GM18867 (cell line): ENCODE measurements at regions not wholly inside any gene's neighbourhood (a gene's known extent, or its start where the extent isn't known, plus 50 kb on each side); places are given as distances from the start of the nearest gene placed in this dataset.
"Not testable (repeated sequence)": the region's sequence is repeated elsewhere in the genome, so short reads cannot be mapped to it uniquely, and the experiment has no call there.

ENCODE experiments used
- ATAC-seq: cut with Tn5 transposase; IDR thresholded peaks from one replicate; pipeline ENCODE4 v1.9.1; 2021; ENCODE audit warnings: mild to moderate bottlenecking, moderate library complexity; ENCODE audit not compliant: unreplicated experiment

DNA sequence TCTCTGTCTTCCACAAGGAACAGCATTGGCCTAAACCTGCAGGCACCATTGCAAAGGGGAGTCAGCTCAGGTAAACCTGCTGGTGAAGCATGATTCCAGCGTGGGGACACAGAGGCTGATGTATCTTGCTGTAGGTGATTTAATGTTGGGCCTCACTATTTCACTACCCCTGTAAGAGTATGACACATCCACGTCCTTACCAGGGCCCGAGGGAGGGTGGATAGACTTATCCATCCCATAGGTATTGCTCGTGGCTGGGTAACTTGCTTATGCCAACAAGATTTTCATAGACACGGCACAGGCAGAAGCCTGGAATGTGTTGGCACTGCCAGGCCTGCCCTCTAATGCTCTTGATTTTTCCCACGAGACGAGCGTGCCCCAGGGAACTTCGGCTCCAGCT lies 107.4 kb upstream of the SULF2 start:
- ATAC-seq, result not testable (repeated sequence)

DNA sequence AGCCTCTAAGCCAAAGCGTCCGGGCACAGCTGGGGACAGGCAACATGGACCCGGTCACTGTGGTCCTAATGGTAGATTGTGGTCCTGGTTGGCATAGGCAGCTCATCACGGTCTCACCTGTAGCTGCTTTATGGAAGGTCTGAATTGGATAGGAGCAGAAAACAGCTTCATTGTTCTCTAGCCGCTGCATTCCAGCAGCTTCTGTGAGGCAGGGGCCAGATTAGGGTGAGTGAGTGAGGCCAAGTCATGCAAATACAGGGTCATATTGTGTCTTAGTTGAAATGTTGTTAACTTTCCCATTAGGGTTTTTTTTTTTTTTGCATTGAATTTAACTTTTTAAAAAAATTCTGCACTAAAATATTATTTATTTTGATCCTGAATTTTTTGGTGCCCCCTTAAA lies 105.4 kb upstream of the SULF2 start:
- not testable (repeated sequence) for ATAC-seq

DNA sequence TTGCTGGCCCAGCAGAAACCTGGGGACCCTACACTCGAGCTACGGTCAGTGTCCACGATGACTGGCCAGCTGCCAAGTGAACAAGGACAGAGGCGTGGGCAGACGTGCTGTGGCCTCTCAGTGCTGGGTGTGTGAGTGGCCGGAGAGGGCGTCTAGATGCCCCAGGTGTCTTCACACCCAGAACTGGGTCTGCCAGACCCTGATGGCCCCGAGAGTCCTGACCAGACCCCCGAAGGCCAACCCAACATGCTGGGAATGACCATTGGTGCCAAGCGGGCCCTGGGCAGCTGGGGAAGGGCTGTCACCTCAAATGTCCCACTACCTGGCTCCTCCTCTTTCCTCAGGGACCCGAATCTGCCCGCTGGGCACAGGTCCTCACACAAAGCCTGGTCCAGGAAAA lies 104.5 kb upstream of the SULF2 start:
- not testable (repeated sequence) for ATAC-seq

DNA sequence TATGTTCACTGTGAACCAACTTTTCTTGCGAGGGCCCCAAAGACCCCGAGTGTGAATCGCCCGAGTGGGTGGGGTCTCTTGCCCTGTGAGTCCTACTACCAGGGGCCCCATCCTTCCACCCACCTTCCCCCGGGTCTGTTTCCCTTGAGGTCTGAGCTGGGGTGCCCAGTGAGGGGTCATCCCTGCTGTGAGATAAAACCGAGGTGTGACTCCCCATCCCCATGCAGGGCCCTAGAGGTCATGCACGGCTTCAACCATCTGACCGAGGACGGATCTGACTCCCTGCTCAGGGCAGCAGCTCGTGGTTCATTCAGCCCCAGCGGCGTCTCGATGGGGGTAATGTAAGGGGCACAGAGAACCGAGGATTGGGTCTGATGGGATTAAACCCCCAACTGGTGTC lies 103.1 kb upstream of the SULF2 start:
- no peak for ATAC-seq

DNA sequence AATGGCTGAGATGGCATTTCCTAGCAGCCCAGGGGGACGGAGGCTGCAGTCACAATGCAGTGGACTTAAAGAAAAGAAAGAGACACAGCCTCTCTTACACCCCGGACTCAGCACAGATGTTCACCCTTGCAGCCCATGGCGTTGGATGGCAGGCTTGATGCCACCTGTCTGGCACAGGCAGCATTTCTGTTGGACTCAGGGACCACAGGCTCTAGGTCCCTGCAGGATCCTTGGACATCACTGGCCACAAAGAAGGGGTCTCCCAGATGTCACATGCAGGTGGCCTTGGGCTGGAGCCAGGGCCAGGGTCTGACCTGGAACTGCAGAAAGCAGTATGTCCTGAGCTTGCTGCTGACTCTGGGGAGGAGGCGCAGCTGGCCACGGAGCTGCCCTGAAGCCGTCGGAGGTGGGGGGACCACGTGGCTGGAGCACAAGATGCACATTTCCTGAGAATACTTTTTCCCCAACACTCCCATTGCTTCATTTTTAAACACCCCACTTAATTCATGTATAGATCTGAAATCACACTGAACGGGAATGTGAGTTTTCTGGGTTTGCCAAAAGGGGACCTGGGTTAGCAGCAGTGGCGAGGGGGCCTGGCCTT lies 102.3 kb upstream of the SULF2 start:
- no peak for ATAC-seq

DNA sequence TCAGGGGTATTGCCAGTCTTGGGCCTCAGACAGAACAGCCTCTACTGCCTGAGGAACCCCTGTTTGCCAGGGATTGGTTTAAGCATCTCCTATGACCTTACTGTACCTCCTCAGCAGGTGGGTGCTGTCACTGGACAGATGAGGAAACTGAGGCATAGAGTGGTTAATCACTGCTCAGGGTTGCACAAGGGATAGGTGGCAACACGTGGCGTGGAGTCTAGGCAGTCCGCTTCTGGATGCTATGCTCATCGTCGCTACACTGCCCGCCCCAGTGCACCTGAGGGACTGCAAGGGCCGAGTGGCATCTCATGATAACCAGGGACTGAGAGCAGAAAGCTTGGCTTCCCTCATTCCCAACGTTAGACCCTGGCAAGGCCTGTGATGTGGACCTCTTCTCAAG lies 101.8 kb upstream of the SULF2 start:
- ATAC-seq, result no peak

DNA sequence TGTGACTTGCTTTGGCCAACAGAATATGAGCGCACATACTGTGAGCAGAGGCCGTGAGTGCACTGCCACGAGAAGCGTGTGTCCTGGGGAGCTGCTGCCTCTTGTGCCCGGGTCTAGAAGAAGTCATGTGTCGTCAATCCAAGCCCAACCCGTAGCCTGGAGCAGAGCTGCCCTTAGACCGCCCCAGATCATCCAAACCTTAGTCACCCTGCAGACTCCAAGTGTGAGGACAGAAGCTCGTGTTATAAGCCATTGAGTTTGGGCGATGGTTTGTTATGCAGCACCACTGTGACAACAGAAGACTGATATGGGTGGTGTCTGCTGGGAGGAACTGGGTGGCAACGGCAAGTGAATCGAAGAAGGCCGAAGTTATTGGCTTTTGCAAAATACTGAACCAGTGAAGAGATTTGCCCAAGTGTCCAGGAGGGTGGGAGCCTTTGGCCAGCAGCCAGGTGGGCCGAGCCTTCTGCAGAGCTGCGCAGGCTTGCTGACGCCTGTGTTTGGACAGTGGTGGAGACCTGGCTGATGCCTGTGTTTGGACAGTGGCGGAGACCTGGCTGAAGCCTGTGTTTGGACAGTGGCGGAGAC lies 101.3 kb upstream of the SULF2 start:
- ATAC-seq, result no peak

DNA sequence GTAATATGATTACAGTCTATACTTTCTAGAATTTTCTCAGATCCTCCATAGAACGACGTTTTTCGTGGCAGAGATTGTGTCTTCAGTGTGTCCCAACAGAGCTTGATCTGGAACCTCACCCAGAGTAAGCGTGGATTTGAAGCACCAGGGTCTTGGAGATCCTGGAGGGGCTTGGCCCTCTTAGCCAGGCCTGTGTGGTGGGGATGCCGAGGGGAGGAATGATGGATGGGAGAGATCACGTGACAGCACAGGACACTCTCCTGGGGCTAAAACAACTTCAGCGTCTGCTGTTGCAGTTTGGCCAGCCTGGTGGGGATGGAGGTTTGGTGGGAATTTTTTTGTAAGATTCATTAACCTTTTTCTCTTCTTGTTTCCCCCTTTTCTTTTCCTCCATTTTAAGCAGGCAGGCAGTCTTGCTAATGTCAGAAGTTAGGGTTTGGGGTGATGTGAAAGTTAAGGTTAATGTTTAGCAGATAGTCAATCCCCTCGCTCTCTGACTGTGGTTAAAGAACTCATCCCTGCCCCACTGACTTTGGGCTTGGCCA lies 100.7 kb upstream of the SULF2 start:
- ATAC-seq, result no peak

DNA sequence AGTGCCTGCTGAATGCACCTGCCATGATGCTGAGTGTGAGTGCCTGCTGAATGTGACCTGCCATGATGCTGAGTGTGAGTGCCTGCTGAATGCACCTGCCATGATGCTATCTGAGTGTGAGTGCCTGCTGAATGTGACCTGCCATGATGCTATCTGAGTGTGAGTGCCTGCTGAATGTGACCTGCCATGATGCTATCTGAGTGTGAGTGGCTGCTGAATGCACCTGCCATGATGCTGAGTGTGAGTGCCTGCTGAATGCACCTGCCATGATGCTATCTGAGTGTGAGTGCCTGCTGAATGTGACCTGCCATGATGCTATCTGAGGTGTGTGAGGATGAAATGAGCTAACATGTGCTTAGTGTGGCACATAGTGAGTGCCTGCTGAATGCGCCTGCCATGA lies 98.7 kb upstream of the SULF2 start:
- not testable (repeated sequence) for ATAC-seq

DNA sequence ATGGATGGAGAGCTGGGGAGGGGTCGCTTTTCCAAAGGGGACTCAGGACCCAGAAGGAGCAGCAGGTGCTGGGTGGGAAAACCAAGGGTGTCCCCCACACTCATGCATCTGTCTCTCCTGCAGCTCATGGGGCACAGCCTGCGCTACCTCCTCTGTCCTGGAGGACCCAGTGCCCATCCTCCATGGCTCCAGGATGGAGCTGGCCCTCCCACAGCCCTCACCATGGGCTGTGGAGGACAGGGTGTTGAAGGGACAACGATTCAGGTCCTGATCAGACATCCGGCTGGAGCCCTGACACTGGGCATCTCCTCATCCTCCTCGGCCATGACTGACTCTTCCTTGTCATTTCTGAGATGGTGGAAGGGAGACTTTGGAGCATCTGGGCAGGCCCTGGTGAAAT lies 97.9 kb upstream of the SULF2 start:
- ATAC-seq, result no peak

DNA sequence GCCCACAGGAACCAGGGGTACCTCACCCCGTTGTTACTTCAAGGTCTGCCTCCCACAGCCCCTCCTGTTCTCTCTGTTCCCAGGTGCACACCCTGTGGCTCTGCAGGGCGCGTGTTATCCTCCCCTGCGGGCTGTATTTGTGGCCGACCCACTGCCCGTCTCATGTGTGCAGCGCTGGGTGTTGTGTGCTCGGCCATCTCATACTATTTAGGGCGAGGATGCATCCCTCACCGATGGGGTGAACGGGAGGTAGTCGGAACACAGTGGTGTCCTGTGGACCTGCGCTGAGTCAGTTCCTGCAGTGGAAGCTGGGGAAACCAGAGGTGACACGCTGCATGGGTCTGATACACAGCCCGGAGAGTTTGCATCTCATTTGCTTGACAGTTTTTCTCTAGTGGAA lies 94.5 kb upstream of the SULF2 start:
- no peak for ATAC-seq

DNA sequence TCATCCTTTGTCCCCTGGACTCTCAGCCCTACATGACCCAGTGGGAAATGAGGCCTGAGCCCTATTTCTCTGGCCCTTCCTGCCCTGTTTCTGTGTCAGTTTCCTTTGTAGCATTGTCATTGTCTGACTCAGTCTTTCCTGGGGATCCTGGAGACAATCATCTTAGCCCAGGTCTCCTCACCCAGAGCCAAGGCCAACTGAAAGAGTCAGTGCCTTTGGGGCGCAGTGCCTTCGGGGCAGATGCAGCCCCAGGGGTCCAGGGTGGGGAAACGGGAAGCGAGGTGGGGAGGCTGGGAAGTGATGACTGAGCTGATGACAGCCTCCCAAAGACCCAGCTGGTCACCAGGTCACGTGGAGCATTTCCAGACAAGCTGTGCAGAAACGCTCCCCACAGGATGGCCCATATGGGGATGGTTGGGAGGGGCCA lies 93.3 kb upstream of the SULF2 start:
- no peak for ATAC-seq

DNA sequence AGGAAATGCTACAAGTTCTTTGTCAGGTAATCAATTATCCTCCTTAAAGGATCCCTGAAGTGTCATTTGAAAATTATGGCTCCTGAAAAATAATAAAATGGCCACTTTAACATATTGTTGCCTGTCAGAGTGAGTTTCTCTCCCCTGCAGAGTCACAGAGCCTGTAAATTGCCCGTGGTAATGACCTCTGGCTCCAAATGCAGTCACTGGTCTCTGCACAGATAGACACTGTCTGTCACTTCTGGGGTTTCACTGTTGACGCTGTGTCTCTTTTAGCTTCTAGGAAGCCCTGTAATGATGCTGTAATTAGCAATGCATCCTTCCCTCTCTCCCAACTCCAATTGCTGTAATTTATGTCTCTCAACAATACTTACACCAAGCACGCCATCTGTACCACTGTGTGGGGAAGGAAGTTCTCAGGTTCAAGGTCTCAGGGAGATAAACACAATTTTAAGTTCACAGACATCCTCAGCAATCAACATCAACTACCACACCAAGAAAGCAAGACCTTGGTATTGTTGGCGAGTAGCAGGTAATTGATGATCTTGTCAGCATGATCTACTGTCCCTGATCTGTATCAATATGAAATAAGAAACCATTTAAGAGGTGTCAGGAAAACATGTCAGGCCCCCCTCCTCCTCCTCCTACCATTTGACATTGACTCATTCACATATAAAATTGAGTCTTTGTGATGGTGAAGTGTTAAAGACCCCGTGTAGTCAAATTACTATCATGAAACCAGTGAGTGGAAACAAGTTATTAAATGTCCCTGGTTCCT lies 91.2 kb upstream of the SULF2 start:
- ATAC-seq, result no peak

DNA sequence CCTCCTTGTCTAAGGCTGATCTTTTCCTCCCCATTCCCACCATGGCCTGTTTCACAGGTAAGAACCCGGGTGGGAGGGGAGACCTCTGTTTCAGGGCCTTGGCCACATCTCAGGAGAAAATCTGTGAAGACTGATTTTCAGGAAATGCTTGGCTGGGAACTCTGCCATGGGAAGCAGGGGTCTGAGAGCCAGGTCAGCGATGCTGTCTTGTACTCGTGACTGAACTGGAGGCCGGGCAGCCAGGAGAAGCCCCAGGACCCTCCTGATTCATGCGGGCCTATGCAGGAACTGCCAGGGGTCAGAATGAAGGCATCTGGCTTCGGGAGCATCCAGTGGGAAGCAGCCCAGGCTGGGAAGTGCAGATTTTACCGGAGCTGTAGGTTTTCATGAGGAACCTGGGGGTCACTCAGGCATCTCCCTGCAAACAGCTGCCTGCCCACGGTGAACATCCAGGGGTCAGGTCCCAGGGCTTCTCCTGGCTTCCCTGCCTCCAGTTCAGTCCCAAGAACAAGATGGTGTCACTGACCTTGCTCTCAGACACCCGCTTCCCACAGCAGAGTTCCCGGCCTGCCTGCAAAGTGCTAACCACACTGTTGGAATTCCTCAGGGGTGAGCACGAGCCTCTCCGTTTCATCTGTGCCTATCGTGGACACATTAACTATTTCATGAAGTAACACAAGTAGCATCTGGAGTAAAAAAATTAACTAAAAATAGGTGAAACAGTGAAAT lies 90.2 kb upstream of the SULF2 start:
- no peak for ATAC-seq

DNA sequence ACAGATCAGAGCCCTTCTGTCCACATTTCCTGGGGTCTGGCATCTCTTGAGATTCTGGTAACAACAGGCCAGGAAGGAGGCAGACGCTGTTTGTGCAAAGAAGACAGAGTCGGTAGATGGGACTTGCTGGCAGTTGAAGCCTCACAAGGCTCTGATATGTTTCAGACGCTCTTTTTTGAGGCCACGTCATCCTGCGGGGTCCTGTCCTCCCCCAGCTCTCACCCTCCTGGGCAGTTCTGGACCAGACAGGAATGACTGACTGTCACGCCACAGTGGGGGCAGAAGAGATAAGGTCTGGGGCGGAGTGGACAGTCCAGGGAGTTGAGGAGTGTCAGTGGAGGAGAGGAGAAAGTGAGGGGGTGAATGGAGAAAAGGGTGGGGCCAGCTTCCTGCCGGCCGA lies 87.1 kb upstream of the SULF2 start:
- ATAC-seq, result no peak

DNA sequence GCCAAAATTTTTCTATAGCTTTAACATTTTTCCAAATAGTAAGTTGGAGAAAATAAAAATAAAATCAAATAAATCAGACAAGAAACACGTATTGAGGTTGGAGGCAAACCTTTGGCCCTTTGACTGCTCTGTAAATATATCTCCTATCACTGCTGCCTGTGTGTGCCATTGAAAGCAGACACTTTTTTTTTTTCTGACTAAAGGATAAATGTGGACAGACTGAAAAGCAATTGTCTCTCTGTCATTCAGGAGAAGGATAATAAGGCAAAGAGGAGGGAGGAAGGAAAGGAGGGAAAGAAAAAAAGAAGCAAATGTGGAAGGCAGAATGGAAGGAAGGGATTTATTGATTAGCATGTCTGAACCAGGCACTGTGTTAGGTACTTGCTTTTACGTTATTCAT lies 85.2 kb upstream of the SULF2 start:
- no peak for ATAC-seq

DNA sequence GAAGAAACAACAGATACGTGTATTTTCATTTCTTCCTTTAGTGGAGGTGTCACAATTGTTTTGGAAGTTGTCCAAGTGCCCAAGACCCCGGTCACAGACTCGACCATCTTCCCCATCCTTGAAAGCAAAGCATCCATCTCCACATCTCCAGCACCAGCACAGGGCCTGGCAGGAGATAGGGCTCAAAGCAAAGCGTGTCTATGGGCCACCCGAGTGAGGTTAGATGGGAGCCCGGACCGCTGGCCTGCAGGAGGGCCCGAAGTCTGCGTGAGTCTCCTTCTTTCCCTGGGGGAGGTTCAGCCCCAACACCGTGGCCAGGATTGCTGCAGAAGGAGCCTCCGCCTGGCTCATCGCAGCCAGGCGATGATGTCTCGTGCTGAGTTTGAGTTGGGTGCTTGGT lies 83.5 kb upstream of the SULF2 start:
- no peak for ATAC-seq

DNA sequence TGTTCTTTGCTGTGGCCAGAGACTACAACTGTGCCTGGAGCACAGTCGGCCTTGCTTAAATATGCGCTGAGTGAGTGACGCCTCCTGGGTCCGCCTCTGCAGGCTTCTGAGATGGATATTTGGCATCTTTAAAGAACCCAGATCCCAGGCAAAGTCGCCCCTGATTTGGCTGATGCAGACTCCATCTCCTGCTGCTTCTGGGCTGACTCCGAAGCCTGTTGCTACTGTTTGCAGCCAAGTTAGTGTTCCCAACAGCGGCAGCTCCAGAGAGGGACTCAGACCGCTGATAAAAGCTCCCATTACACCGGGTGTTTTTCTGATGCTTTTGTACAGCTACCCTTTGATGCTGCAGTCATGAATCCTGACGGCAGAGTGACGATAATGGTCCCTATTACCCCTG lies 83.0 kb upstream of the SULF2 start:
- no peak for ATAC-seq

DNA sequence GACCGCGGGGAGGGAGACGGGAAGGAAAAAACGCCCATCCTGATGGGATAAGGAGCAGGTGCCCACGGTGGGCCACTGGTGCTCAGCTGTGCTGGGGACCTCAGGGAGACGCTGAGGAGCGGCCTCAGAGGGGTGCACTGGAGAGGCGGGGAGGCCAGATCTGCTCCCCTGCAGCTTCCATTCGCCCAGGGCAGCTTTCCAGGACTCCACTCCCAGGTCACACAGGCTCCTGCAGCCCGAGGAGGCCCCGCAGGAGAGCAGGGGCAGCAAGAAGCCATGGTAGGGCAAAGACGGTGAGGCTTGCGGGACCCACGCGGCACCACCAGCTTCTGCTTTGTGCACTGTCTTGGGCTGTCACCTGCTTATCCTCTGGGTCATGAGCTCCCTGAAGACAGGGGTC lies 82.5 kb upstream of the SULF2 start:
- ATAC-seq, result no peak

DNA sequence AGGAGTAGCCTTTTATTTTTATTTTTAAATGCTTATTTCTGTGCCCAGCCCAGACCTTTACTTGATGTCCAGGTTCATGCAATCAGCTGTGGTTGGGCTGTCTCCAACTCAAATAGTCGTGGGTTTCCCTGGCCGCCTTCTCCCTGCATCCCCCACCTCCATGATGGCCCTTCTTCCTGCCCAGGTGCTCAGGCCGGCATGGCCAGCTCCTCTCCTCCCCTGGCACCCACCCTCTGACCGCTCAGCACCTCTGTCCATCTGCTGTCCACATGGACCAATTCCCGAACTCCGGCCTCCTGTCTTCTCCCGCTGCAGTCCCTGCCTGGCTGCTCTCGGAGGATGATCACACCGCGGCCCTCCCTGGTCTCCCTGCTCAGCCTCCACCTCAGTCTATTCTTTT lies 81.2 kb upstream of the SULF2 start:
- ATAC-seq, result no peak

DNA sequence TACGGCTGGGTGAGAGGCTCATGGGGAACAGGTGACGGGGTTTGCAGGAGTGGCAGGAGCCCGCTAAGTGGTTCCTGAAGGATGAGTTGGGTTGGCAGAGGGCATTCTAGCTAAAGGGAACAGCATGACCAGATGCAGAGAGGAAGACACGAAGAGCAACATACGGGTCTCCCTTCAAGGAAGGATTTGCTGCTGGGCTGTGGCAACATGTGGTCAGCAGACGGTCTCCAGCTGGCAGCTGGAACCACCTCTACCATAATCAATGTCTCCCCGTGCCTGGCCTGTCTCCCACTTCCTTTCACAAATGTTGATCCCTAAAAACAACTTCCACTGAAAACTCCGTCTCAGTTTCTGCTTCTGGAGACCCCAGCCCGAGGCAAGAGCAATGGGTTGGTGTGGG lies 80.6 kb upstream of the SULF2 start:
- no peak for ATAC-seq

DNA sequence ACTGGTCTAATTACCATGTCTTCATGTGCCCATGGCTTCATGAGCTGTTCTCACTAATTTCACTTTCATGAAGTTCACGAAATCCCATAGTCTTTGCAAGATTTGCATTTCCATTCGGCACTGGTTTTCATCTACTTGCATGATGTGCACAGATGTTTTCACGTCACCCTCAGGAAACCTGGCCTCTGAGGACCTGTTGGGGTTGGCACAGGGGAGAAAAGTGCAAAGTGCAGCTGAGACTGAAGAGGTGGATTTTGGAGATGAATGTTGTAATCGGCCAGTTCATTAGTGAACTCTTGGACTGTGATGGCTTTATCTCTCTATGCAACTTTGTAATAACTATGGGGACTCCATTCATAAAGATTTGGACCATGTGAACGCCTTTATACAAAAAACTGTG lies 80.2 kb upstream of the SULF2 start:
- no peak for ATAC-seq
